Memory B cell (primary cell): ENCODE measurements at regions not wholly inside any gene's neighbourhood (a gene's known extent, or its start where the extent isn't known, plus 50 kb on each side); places are given as distances from the start of the nearest gene placed in this dataset.

Experiments used
- ATAC-seq: fragments of 150-1000 bp; cut with Tn5 transposase; 2 replicates; pipeline ENCODE4 v1.10.0; 2021; ENCODE audit warnings: low read depth, mild to moderate bottlenecking, moderate library complexity
- DNase-seq, 2 donors: peaks; one replicate each; pipeline ENCODE4 v3.0.0; 2022; ENCODE audit warnings: low spot score in 2 of 2
- H3K27ac Mint-ChIP-seq: one replicate; pipeline ENCODE4 v1.8.0; 2022; ENCODE audit warnings: mild to moderate bottlenecking, moderate library complexity, mixed read lengths
- H3K27me3 Mint-ChIP-seq: one replicate; pipeline ENCODE4 v1.8.0; 2022; ENCODE audit warnings: mixed read lengths
- H3K36me3 Mint-ChIP-seq: one replicate; pipeline ENCODE4 v1.8.0; 2022; ENCODE audit warnings: mild to moderate bottlenecking, mixed read lengths
- H3K4me1 Mint-ChIP-seq: one replicate; pipeline ENCODE4 v1.8.0; 2022; ENCODE audit warnings: mixed read lengths
- H3K4me3 Mint-ChIP-seq: one replicate; pipeline ENCODE4 v1.8.0; 2022; ENCODE audit warnings: mild to moderate bottlenecking, moderate library complexity, mixed read lengths
- H3K9me3 Mint-ChIP-seq: one replicate; pipeline ENCODE4 v1.8.0; 2022; ENCODE audit warnings: mixed read lengths

GRCh38 chr12:85352016-85352415 lies 72.0 kb downstream of the ALX1 start:
- DNase-seq (no peak), ATAC-seq (no peak)
- H3K27ac Mint-ChIP-seq, result no peak overlapping the region
- H3K27me3 Mint-ChIP-seq, result no peaks in the 10 kb centered on the region
- no peaks in the 10 kb centered on the region for H3K9me3 Mint-ChIP-seq
- H3K36me3 Mint-ChIP-seq, result no peaks in the 10 kb centered on the region
- H3K4me3 Mint-ChIP-seq, result no peak overlapping the region
- no peaks in the 10 kb centered on the region for H3K4me1 Mint-ChIP-seq

GRCh38 chr12:85356596-85357385 lies 76.8 kb downstream of the ALX1 start:
- DNase-seq (no peak), ATAC-seq (no peak)
- Mint-ChIP-seq H3K9me3 (peaks cover 1% of the 10 kb centered on the region), H3K4me3 (no peak overlapping the region), H3K36me3 (no peaks in the 10 kb centered on the region), H3K27ac (no peak overlapping the region), H3K4me1 (no peaks in the 10 kb centered on the region), H3K27me3 (no peaks in the 10 kb centered on the region)

GRCh38 chr12:85357609-85358008 lies 77.6 kb downstream of the ALX1 start:
- ATAC-seq, result no peak
- Mint-ChIP-seq H3K4me1 (no peaks in the 10 kb centered on the region), H3K9me3 (peaks cover 1% of the 10 kb centered on the region), H3K36me3 (no peaks in the 10 kb centered on the region), H3K27ac (no peak overlapping the region), H3K4me3 (no peak overlapping the region), H3K27me3 (no peaks in the 10 kb centered on the region)
- DNase-seq, result no peak

GRCh38 chr12:85358715-85359114 lies 78.7 kb downstream of the ALX1 start:
- ATAC-seq (no peak), DNase-seq (no peak)
- Mint-ChIP-seq H3K9me3 (peaks cover 1% of the 10 kb centered on the region), H3K27ac (no peak overlapping the region), H3K4me1 (no peaks in the 10 kb centered on the region), H3K36me3 (no peaks in the 10 kb centered on the region), H3K4me3 (no peak overlapping the region), H3K27me3 (no peaks in the 10 kb centered on the region)

- Mint-ChIP-seq H3K9me3 (peaks cover 1% of the 10 kb centered on the region), H3K4me3 (no peak overlapping the region), H3K27ac (no peak overlapping the region), H3K27me3 (no peaks in the 10 kb centered on the region), H3K36me3 (no peaks in the 10 kb centered on the region), H3K4me1 (no peaks in the 10 kb centered on the region)
- DNase-seq (no peak), ATAC-seq (no peak)
Measured at GRCh38 chr12:85363382-85364190, 83.6 kb downstream of the ALX1 start.

GRCh38 chr12:85367936-85368335 lies 87.9 kb downstream of the ALX1 start:
- DNase-seq, result no peak
- no peak for ATAC-seq
- Mint-ChIP-seq H3K27me3 (no peaks in the 10 kb centered on the region), H3K36me3 (no peaks in the 10 kb centered on the region), H3K4me3 (no peak overlapping the region), H3K27ac (no peak overlapping the region), H3K9me3 (no peaks in the 10 kb centered on the region), H3K4me1 (no peaks in the 10 kb centered on the region)

GRCh38 chr12:85369365-85370154 lies 89.5 kb downstream of the ALX1 start:
- H3K9me3 Mint-ChIP-seq, result no peaks in the 10 kb centered on the region
- H3K4me3 Mint-ChIP-seq, result no peak overlapping the region
- no peak for ATAC-seq
- H3K36me3 Mint-ChIP-seq, result no peaks in the 10 kb centered on the region
- H3K27me3 Mint-ChIP-seq, result no peaks in the 10 kb centered on the region
- H3K27ac Mint-ChIP-seq, result no peak overlapping the region
- DNase-seq, result no peak
- H3K4me1 Mint-ChIP-seq, result no peaks in the 10 kb centered on the region

- ATAC-seq, result no peak
- Mint-ChIP-seq H3K36me3 (no peaks in the 10 kb centered on the region), H3K27ac (no peak overlapping the region), H3K4me1 (no peaks in the 10 kb centered on the region), H3K9me3 (peaks cover 1% of the 10 kb centered on the region), H3K27me3 (no peaks in the 10 kb centered on the region), H3K4me3 (no peak overlapping the region)
- DNase-seq, result no peak
Measured at GRCh38 chr12:85373045-85373444, 93.0 kb downstream of the ALX1 start.

- no peaks in the 10 kb centered on the region for H3K27me3 Mint-ChIP-seq
- no peak for ATAC-seq
- H3K9me3 Mint-ChIP-seq, result peaks cover 1% of the 10 kb centered on the region
- DNase-seq, result no peak
- H3K36me3 Mint-ChIP-seq, result no peaks in the 10 kb centered on the region
- H3K27ac Mint-ChIP-seq, result no peak overlapping the region
- H3K4me3 Mint-ChIP-seq, result no peak overlapping the region
- H3K4me1 Mint-ChIP-seq, result no peaks in the 10 kb centered on the region
Measured at GRCh38 chr12:85374981-85375380, 95.0 kb downstream of the ALX1 start.

- no peak for DNase-seq
- no peaks in the 10 kb centered on the region for H3K9me3 Mint-ChIP-seq
- H3K27me3 Mint-ChIP-seq, result no peaks in the 10 kb centered on the region
- H3K36me3 Mint-ChIP-seq, result no peaks in the 10 kb centered on the region
- H3K4me1 Mint-ChIP-seq, result no peaks in the 10 kb centered on the region
- ATAC-seq, result no peak
- H3K4me3 Mint-ChIP-seq, result no peak overlapping the region
- H3K27ac Mint-ChIP-seq, result no peak overlapping the region
Measured at GRCh38 chr12:85385406-85385805, 105.4 kb downstream of the ALX1 start.

GRCh38 chr12:85390266-85390665 lies 110.2 kb downstream of the ALX1 start:
- Mint-ChIP-seq H3K9me3 (no peaks in the 10 kb centered on the region), H3K4me3 (no peak overlapping the region), H3K4me1 (no peaks in the 10 kb centered on the region), H3K27me3 (no peaks in the 10 kb centered on the region), H3K36me3 (no peaks in the 10 kb centered on the region), H3K27ac (no peak overlapping the region)
- no peak for DNase-seq
- no peak for ATAC-seq

- DNase-seq (no peak), ATAC-seq (no peak)
- Mint-ChIP-seq H3K4me1 (no peaks in the 10 kb centered on the region), H3K36me3 (no peaks in the 10 kb centered on the region), H3K4me3 (no peak overlapping the region), H3K27me3 (no peaks in the 10 kb centered on the region), H3K27ac (no peak overlapping the region), H3K9me3 (no peaks in the 10 kb centered on the region)
Measured at GRCh38 chr12:85392508-85392907, 112.5 kb downstream of the ALX1 start.

GRCh38 chr12:85393606-85394005 lies 113.6 kb downstream of the ALX1 start:
- H3K9me3 Mint-ChIP-seq, result no peaks in the 10 kb centered on the region
- H3K36me3 Mint-ChIP-seq, result no peaks in the 10 kb centered on the region
- H3K27me3 Mint-ChIP-seq, result no peaks in the 10 kb centered on the region
- no peak overlapping the region for H3K27ac Mint-ChIP-seq
- no peaks in the 10 kb centered on the region for H3K4me1 Mint-ChIP-seq
- DNase-seq, result no peak
- ATAC-seq, result no peak
- H3K4me3 Mint-ChIP-seq, result no peak overlapping the region

- no peak for ATAC-seq
- H3K27me3 Mint-ChIP-seq, result no peaks in the 10 kb centered on the region
- no peak overlapping the region for H3K4me3 Mint-ChIP-seq
- H3K36me3 Mint-ChIP-seq, result no peaks in the 10 kb centered on the region
- no peak for DNase-seq
- H3K27ac Mint-ChIP-seq, result no peak overlapping the region
- no peaks in the 10 kb centered on the region for H3K4me1 Mint-ChIP-seq
- H3K9me3 Mint-ChIP-seq, result no peaks in the 10 kb centered on the region
Measured at GRCh38 chr12:85394065-85394464, 114.0 kb downstream of the ALX1 start.
